ENCODE measurements at regions not wholly inside any gene's neighbourhood (a gene's known extent, or its start where the extent isn't known, plus 50 kb on each side); places are given as distances from the start of the nearest gene placed in this dataset.

- WGBS, result 92% methylated on average over 10 of the region's 10 CpGs
Observed at GRCh38 chr2:12539776-12540562, 176.8 kb upstream of the TRIB2 start.

GRCh38 chr2:12543076-12543977, 173.4 kb upstream of the TRIB2 start:
- Histone ChIP-seq H3K4me3 (no peak overlapping the region), H3K4me1 (replicated peaks) (no peaks in the 10 kb centered on the region), H3K36me3 (no peaks in the 10 kb centered on the region), H3K27ac (no peak overlapping the region), H3K9me3 (no peaks in the 10 kb centered on the region), H3K27me3 (replicated peaks; ENCODE audit: insufficient read depth) (no peaks in the 10 kb centered on the region)
- intact Hi-C loops (cut with DNase I), result no loop called here
- TF ChIP-seq CTCF (IDR thresholded peaks at IDR 0.05), result no peak
- TF ChIP-seq POLR2A (IDR thresholded peaks at IDR 0.05), result no peak
- TF ChIP-seq POLR2AphosphoS5 (IDR thresholded peaks at IDR 0.05), result no peak
- no peak for DNase-seq (ENCODE audit: low spot score)
- 87% methylated on average over 11 of the region's 11 CpGs for WGBS

More at GRCh38 chr2:12539776-12540562, 176.8 kb upstream of the TRIB2 start:
- intact Hi-C loops (cut with DNase I), result no loop called here
- no peak overlapping the region for H3K27ac ChIP-seq
- no peaks in the 10 kb centered on the region for H3K27me3 ChIP-seq (replicated peaks; ENCODE audit: insufficient read depth)
- H3K4me3 ChIP-seq, result no peak overlapping the region
- no peaks in the 10 kb centered on the region for H3K4me1 ChIP-seq (replicated peaks)
- DNase-seq (ENCODE audit: low spot score), result no peak
- H3K36me3 ChIP-seq, result no peaks in the 10 kb centered on the region
- TF ChIP-seq POLR2AphosphoS5 (IDR thresholded peaks at IDR 0.05) (no peak), POLR2A (IDR thresholded peaks at IDR 0.05) (no peak)
- H3K9me3 ChIP-seq, result no peaks in the 10 kb centered on the region

- intact Hi-C loops (cut with DNase I), result no loop called here
- Histone ChIP-seq H3K27me3 (replicated peaks; ENCODE audit: insufficient read depth) (no peaks in the 10 kb centered on the region), H3K4me3 (no peak overlapping the region), H3K4me1 (replicated peaks) (no peaks in the 10 kb centered on the region), H3K9me3 (no peaks in the 10 kb centered on the region), H3K27ac (no peak overlapping the region), H3K36me3 (no peaks in the 10 kb centered on the region)
- TF ChIP-seq POLR2A (IDR thresholded peaks at IDR 0.05) (no peak), CTCF (IDR thresholded peaks at IDR 0.05) (no peak), POLR2AphosphoS5 (IDR thresholded peaks at IDR 0.05) (no peak)
- DNase-seq (ENCODE audit: low spot score), result no peak
- WGBS, result 82% methylated on average over 7 of the region's 7 CpGs
Observed at GRCh38 chr2:12543978-12544558, 172.7 kb upstream of the TRIB2 start.

GRCh38 chr2:12547566-12548170, 169.1 kb upstream of the TRIB2 start:
- WGBS, result 87% methylated on average over 2 of the region's 2 CpGs

More at GRCh38 chr2:12547566-12548170, 169.1 kb upstream of the TRIB2 start:
- Histone ChIP-seq H3K27ac (no peak overlapping the region), H3K4me3 (no peak overlapping the region), H3K9me3 (no peaks in the 10 kb centered on the region), H3K36me3 (no peaks in the 10 kb centered on the region), H3K4me1 (replicated peaks) (no peaks in the 10 kb centered on the region), H3K27me3 (replicated peaks; ENCODE audit: insufficient read depth) (no peaks in the 10 kb centered on the region)
- no peak for TF ChIP-seq CTCF (IDR thresholded peaks at IDR 0.05)
- no peak for TF ChIP-seq POLR2A (IDR thresholded peaks at IDR 0.05)
- TF ChIP-seq POLR2AphosphoS5 (IDR thresholded peaks at IDR 0.05), result no peak
- intact Hi-C loops (cut with DNase I), result no loop called here
- DNase-seq (ENCODE audit: low spot score), result no peak
